HepG2 (cell line): ENCODE measurements at regions not wholly inside any gene's neighbourhood (a gene's known extent, or its start where the extent isn't known, plus 50 kb on each side); places are given as distances from the start of the nearest gene placed in this dataset.
A peak's percentile ranks its signal among the peaks of the same experiment; 100 is the strongest.
"Not testable (repeated sequence)": the region's sequence is repeated elsewhere in the genome, so short reads cannot be mapped to it uniquely, and the experiment has no call there.

ENCODE experiments used
- ATAC-seq: fragments of 200-7000 bp; cut with Tn5 transposase; 3 replicates; pipeline ENCODE4 v1.9.1; 2020; ENCODE audit warnings: mild to moderate bottlenecking, moderate library complexity
- BruUV-seq: library from RNA; stranded (reverse); fragments of 400-500 nt; replicated peaks from 2 replicates; lab custom pipeline; 2021; lab: Mats Ljungman, UMichigan
- CTCF ChIA-PET: fragments of 300-600 bp; formaldehyde crosslinking; extraction: SDS; loops from one replicate; lab custom pipeline; 2021; ENCODE audit warnings: low total read pairs, inconsistent platforms, low intra/inter-chr PET ratio; lab: Yijun Ruan, JAX
- POLR2A ChIA-PET: fragments of 350-600 bp; sonication (Branson Sonifier 250); formaldehyde crosslinking; loops from one replicate; lab custom pipeline; 2020; ENCODE audit warnings: antibody characterized with exemption, inconsistent platforms; lab: Yijun Ruan, JAX
- DNase-seq: peaks from one replicate; pipeline ENCODE4 v3.0.0-alpha.2; 2015; ENCODE audit warnings: low spot score
- FAIRE-seq: peaks from 3 replicates; lab custom pipeline; 2011; peaks lifted over from hg19 to GRCh38; lab: Jason Lieb, UNC
- H2AFZ ChIP-seq: one replicate; pipeline ENCODE4 v1.6.1; 2011; ENCODE audit warnings: low read length, inconsistent platforms
- H3K27ac ChIP-seq: fragments of 300-600 bp; 3 replicates; pipeline ENCODE4 v1.8.0; 2011; ENCODE audit warnings: mixed run types, mild to moderate bottlenecking, mixed read lengths, low read length, inconsistent platforms; ENCODE audit not compliant: insufficient read depth; ENCODE audit errors: extremely low read length
- H3K27me3 ChIP-seq, 2 experiments: fragments of 200-600 bp in 1 of 2; 2 replicates in 1 of 2; 3 replicates in 1 of 2; pipeline versions ENCODE4 v1.6.0 to v1.8.0; 2011; ENCODE audit warnings: low read length in 2 of 2, mild to moderate bottlenecking in 2 of 2, moderate library complexity in 2 of 2, inconsistent platforms in 1 of 2; ENCODE audit not compliant: insufficient read depth in 2 of 2, control insufficient read depth in 1 of 2
- H3K36me3 ChIP-seq, 2 experiments: fragments of 200-600 bp in 1 of 2; replicated peaks in 1 of 2; 2 replicates in 1 of 2; 3 replicates in 1 of 2; pipeline versions ENCODE4 v1.5.1 to v1.8.0; 2011; ENCODE audit warnings: low read length in 2 of 2, inconsistent platforms in 1 of 2; ENCODE audit not compliant: insufficient read depth in 2 of 2, control insufficient read depth in 1 of 2
- H3K4me1 ChIP-seq: 2 replicates; pipeline ENCODE4 v1.5.1; 2012; ENCODE audit warnings: low read length, inconsistent platforms; ENCODE audit not compliant: insufficient read depth
- H3K4me2 ChIP-seq: 2 replicates; pipeline ENCODE4 v1.6.0; 2011; ENCODE audit warnings: low read depth, low read length, inconsistent platforms
- H3K4me3 ChIP-seq, 3 experiments: fragments of 200-600 bp in 1 of 3; sonication (generic), shearing (Covaris generic) in 1 of 3; replicated peaks in 1 of 3; 2 replicates each; pipeline ENCODE4 v1.5.1; 2011 to 2016; ENCODE audit warnings: low read length in 3 of 3, inconsistent platforms in 2 of 3, low read depth in 2 of 3, mild to moderate bottlenecking in 2 of 3, control low read depth in 1 of 3, mixed read lengths in 1 of 3; ENCODE audit not compliant: insufficient read depth in 1 of 3
- H3K79me2 ChIP-seq: one replicate; pipeline ENCODE4 v1.6.1; 2011; ENCODE audit warnings: low read length, inconsistent platforms; ENCODE audit not compliant: insufficient read depth
- H3K9ac ChIP-seq: 2 replicates; pipeline ENCODE4 v1.6.0; 2011; ENCODE audit warnings: mild to moderate bottlenecking, low read depth, low read length, inconsistent platforms; ENCODE audit not compliant: insufficient read depth
- H3K9me3 ChIP-seq: 2 replicates; pipeline ENCODE4 v1.5.1; 2012; ENCODE audit warnings: mild to moderate bottlenecking, low read length
- H4K20me1 ChIP-seq: 2 replicates; pipeline ENCODE4 v1.6.0; 2011; ENCODE audit warnings: inconsistent platforms, mild to moderate bottlenecking, low read length, moderate library complexity; ENCODE audit not compliant: insufficient read depth
- CENPBD1 ChIP-seq: sonication (generic); formaldehyde crosslinking; IDR thresholded peaks from 2 replicates; pipeline ENCODE4 v1.8.0; 2022; ENCODE audit warnings: missing genetic modification reagents, low read depth, mild to moderate bottlenecking, borderline replicate concordance
- MAFK ChIP-seq, 2 experiments: IDR thresholded peaks in 1 of 2; conservative IDR thresholded peaks in 1 of 2; 2 replicates each; pipeline ENCODE4 v1.6.1; 2011; ENCODE audit warnings: improper control_type of control experiment in 2 of 2, low read length in 2 of 2
- RFX1 ChIP-seq: fragments of 450-650 bp; IDR thresholded peaks from 2 replicates; pipeline ENCODE4 v1.6.1; 2017
- WGBS: methylation state at CpG from one replicate; pipeline ENCODE4 v1.1.6; 2017; ENCODE audit warnings: low lambda C conversion rate; 5-methylcytosine and 5-hydroxymethylcytosine counted together
- in situ Hi-C: cut with HindIII; loops from 2 replicates; pipeline ENCODE4 v1.10.0; 2017; ENCODE audit warnings: low pct_unique_long_range_greater_than_20kb; ENCODE audit not compliant: extremely low pct_ligation_motif_present
- intact Hi-C: fragments of 100-400 bp; cut with micrococcal nuclease; formaldehyde crosslinking; loops from one replicate; pipeline ENCODE4 v1.10.0; 2022; ENCODE audit not compliant: unreplicated experiment

DNA sequence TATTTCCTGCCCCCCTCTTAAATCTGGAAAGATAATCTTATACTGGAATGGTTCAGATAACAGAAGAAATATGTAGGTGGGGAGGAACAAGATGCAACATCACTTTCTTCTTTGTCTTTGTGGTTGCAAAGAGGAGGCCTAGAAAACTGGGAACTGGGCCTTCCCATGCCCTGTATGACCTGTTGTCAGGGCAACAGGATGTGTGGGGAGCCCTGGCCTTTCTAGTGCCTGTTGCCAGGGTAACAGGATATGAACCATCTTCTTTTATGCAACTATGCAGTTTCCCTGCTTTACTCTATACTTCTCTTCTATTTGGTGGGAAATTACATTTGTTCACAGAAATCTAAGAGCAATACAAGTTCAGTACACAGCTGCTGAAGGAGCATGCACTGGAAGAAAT, 79.8 kb upstream of the PDE1A start:
- H3K4me3 ChIP-seq, result no peak overlapping the region
- H3K27me3 ChIP-seq, result no peaks in the 10 kb centered on the region
- TF ChIP-seq MAFK (conservative IDR thresholded peaks at IDR 0.05 in 1 of 2, IDR thresholded peaks at IDR 0.05 in 1 of 2; ENCODE audit: low read length in 2 of 2) (peak in 1 of 2 experiments; percentile 14; a peak in 1 of 4 replicates), CENPBD1 (CRISPR knock-in tag) (no peak), RFX1 (peak; percentile 11; the same call in 1 of the 2 replicates)
- TF ChIP-seq, all 625 proteins: peak for 2
- CTCF ChIA-PET, result no interaction called here
- ATAC-seq, result no peak
- Histone ChIP-seq H2AFZ (no peak overlapping the region), H3K4me2 (no peak overlapping the region), H3K9me3 (no peaks in the 10 kb centered on the region), H3K27ac (no peak overlapping the region), H3K36me3 (no peaks in the 10 kb centered on the region), H4K20me1 (no peaks in the 10 kb centered on the region), H3K9ac (no peak overlapping the region), H3K4me1 (no peaks in the 10 kb centered on the region), H3K79me2 (no peaks in the 10 kb centered on the region)
- POLR2A ChIA-PET, result no interaction called here
- BruUV-seq, result no TSS peak
- DNase-seq, result no peak
- intact Hi-C loops (no loop called here), in situ Hi-C loops (no loop called here)
- no peak for FAIRE-seq

- BruUV-seq, ATAC-seq, H3K27ac ChIP-seq, H3K9ac ChIP-seq, H3K36me3 ChIP-seq, FAIRE-seq, CTCF ChIA-PET, H3K79me2 ChIP-seq, H3K9me3 ChIP-seq, H3K27me3 ChIP-seq, H2AFZ ChIP-seq, intact Hi-C loops, H3K4me3 ChIP-seq, H3K4me2 ChIP-seq, DNase-seq, POLR2A ChIA-PET, in situ Hi-C loops, H3K4me1 ChIP-seq, H4K20me1 ChIP-seq: not testable (repeated sequence)
- 3% methylated on average over 4 of the region's 4 CpGs for WGBS
Measured at GRCh38 chr2:182508583-182508982, 81.7 kb upstream of the PDE1A start.
